NCI-H2107 treated with DMSO at 0.1 percent for 48 hours (cell line): ENCODE measurements at regions not wholly inside any gene's neighbourhood (a gene's known extent, or its start where the extent isn't known, plus 50 kb on each side); places are given as distances from the start of the nearest gene placed in this dataset.
"Not testable (repeated sequence)": the region's sequence is repeated elsewhere in the genome, so short reads cannot be mapped to it uniquely, and the experiment has no call there.

Source experiments
- DNase-seq: peaks from one replicate; lab custom pipeline; 2025; ENCODE audit not compliant: unreplicated experiment; lab: John Stamatoyannopoulos, UW

- peak; percentile 21 for DNase-seq
Observed at GRCh38 chr16:26569793-26570192, 496.9 kb upstream of the C16orf82 start.

DNA sequence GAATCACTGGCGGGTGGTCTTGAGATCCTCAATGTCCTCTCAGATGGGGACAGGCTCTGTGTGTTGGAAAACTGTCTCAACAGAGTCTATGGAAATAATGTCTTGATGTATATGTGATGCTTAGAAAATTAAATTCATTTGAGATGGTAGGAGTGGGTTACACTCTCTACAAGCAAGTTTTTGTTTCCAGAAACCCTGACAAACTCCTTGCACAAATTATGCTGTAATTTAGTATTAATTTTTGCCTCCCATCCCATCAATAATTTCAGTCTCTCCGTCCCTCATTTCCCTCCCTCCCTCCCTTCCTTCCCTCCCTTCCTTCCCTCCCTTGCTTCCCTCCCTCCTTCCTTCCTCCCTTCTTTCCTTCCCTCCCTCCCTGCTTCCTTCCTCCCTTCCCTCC, 488.0 kb upstream of the C16orf82 start:
- DNase-seq = no peak

DNA sequence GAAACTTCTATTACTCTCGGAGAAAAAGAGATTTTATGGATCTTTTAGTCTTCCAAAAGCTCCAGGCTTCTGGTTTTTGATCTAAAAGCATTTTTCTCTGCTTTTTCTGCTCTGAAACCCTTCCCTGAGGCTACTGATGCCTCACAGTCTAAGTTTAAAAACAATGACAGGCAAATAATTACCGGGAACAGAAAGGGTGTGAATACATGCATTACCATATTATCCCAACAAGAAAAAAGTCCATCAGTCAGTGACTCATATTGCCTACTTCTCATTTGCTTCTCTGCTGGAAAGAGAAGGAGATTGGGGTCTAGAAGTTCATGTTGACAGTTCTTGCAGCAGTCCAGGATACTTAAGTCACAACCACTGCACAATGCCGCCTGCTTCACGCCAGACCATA, 482.9 kb upstream of the C16orf82 start:
- DNase-seq = no peak

- DNase-seq = no peak
Observed at GRCh38 chr16:26593700-26594099, 473.0 kb upstream of the C16orf82 start.

DNA sequence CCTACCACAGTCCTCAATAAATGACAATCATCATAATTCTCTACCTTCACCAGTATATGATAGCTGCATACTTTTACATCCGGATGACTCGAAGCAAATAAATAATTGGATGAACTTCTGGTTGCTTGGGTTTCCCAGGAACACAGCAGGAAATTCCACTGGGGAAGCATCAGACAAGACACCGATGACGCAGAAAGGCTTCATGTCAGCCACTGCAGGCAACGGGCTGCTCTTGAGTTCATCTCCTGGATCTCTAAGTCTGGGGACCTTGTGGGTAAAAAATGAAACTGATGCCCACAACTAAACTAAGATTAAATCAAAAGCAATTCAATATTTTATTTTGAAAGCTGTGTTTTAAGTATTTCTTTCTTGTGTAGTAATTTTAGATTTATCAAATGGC, 472.1 kb upstream of the C16orf82 start:
- no peak for DNase-seq

DNA sequence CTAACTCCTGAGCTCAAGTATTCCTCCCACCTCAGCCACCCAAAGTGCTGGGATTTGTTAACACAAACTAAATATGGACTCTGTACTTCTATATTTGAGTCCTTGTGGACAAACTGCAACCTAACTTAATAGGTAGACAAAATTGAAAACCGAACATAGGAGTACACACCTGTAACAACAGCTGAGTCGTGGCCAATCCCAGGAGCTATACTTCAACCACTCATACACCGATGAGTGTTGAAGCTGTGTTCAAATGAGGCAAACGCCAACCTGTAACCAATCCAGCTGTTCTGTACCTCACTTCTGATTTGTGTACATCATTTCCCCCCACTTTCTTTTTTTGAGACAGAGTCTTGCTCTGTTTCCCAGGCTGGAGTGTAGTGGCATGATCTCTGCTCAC, 471.5 kb upstream of the C16orf82 start:
- no peak for DNase-seq

- DNase-seq = not testable (repeated sequence)
Observed at GRCh38 chr16:26596033-26596432, 470.7 kb upstream of the C16orf82 start.

GRCh38 chr16:26598061-26598460, 468.7 kb upstream of the C16orf82 start:
- no peak for DNase-seq

- DNase-seq = no peak
Observed at GRCh38 chr16:26598998-26599784, 467.5 kb upstream of the C16orf82 start.

DNA sequence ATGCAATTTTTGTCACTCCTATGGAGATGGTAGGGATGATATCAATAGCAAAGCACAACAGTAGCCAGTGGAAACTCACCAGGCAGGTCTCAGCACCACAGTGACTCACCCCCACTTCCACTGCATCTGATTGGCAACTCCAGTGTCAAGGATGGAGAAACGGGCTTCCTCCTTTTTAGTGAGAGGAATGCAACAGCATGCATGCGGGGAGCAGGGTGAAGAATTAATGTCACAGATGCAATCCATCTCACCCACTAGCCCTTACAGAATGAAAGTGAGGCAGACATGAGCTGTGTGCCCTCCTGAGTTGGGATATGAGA, 467.0 kb upstream of the C16orf82 start:
- DNase-seq = no peak

GRCh38 chr16:26601335-26601734, 465.4 kb upstream of the C16orf82 start:
- no peak for DNase-seq

- peak; percentile 79 for DNase-seq
Observed at GRCh38 chr16:26605626-26606271, 461.0 kb upstream of the C16orf82 start.

GRCh38 chr16:26606381-26607150, 460.2 kb upstream of the C16orf82 start:
- DNase-seq = no peak

DNA sequence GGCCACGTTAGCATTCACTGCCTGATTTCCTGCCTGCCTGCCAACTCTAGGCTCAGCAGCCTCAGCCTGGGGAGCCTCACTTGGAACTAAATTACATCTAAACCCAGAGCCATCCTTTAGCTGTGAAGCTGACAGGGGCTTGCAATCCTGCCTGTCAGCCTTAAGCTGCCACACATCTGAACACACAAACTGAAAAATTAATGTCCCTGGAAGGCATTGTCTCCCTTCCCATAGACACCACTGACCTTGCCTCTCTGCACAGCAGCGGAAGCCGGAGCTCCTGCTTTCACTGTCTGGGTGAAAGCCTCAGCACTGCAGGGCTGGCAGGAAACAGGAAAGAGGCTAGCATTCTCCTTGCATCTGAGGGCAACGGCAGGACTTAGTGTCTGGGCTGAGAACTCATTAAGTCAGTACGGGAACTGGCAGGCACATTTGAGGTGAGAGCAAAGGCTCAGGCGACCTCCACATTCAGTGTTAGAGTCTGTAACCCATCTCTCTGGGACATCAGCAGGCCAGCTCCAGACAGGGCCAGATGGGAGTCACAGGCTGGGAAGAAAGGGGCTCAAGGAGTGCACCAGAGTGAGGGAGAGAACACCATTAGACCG, 452.4 kb upstream of the C16orf82 start:
- no peak for DNase-seq

DNA sequence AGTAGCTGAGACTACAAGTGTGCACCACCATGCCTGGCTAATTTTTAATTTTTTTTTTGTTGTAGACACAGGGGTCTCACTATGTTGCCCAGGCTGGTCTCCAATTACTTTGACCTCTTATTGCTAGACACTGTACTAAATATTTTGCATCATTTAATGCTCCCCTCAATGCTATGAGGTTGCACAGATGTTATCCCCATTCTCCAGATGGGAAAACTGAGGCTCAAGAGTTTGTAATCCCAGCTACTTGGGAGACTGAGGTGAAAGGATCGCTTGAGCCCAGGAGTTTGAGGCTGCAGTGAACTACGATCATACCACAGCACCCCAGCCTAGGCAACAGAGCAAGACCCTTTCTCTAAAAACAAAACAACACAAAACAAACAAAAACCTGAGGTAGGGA, 443.3 kb upstream of the C16orf82 start:
- no peak for DNase-seq

DNA sequence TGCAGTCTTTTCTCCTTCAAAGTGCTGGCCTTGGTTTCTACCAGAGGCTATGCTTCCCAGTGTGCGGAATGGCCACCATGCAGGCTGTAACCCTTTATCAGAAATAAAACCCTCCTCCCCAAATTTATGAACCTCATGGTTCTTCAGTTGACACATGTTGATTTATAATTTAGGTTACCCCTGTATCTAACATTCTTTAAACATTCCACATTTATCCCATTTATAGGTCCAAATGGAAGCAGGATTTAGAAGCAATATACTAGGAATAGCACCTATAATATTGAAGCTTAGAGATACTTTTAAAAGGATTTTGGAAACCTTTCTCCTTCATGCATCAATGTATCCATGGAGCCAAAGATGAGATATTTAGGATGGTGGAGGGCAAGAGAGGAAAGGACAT, 438.8 kb upstream of the C16orf82 start:
- DNase-seq = no peak

- DNase-seq = not testable (repeated sequence)
Observed at GRCh38 chr16:26631365-26631764, 435.4 kb upstream of the C16orf82 start.

GRCh38 chr16:26642047-26642664, 424.6 kb upstream of the C16orf82 start:
- no peak for DNase-seq

GRCh38 chr16:26643519-26643918, 423.2 kb upstream of the C16orf82 start:
- no peak for DNase-seq

DNA sequence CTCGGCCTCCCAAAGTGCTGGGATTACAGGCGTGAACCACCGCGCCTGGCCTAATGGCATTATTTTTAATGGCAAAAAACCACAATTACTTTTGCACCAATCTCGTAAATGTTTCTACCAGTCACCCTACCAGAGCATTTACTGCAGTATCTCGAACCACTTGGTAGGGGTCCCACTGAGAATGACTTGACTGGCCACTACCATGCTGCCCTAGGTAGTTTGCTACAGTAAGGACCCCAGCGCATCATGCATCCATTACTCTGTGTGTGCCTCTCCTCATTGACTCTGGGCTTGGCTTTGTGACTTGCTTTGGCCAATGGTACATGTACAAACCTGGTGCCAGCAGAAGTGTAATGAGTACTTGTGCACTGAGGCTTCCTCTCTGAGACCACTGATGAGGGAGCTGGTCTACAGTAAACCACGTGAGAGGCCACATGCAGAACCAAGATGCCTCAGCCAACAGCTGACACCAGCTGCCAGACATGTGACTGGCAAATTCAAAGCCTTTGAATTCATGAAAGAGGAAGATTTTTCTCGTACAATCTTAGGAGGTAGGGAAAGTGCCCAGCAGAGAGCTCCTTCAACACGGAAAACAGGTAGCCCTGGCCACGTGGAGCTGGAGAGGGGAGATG, 421.7 kb upstream of the C16orf82 start:
- DNase-seq = no peak

DNA sequence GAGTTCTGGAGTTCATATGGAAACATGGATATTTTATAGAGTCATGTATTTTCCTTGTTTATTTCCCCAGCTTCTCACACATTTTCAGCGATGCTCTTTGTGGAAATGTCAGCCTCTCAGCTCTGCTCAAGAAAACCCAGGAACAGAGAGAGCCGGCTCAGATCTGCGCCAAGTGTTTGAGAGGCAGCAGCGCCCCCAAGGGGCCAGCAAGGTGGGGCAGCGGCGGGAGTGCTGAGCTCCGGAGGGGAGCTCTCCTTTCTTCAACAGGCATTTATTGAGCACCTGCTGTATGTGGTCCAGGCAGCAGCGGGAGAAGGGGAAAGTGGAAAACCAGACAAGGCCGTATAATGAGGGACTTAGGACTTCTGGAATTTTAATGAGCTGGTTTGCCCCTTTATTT, 421.1 kb upstream of the C16orf82 start:
- DNase-seq = no peak
